ENCODE measurements at regions not wholly inside any gene's neighbourhood (a gene's known extent, or its start where the extent isn't known, plus 50 kb on each side); places are given as distances from the start of the nearest gene placed in this dataset.

GRCh38 chr3:162125790-162126189, 629.2 kb downstream of the OTOL1 start:
- DNase-seq (ENCODE audit: low spot score): no peak

- DNase-seq (ENCODE audit: low spot score): no peak
Measured at GRCh38 chr3:162130582-162130981, 634.0 kb downstream of the OTOL1 start.

- no peak for DNase-seq (ENCODE audit: low spot score)
Measured at GRCh38 chr3:162132981-162133380, 636.4 kb downstream of the OTOL1 start.

GRCh38 chr3:162134571-162134970, 638.0 kb downstream of the OTOL1 start:
- DNase-seq (ENCODE audit: low spot score): no peak

GRCh38 chr3:162136136-162136535, 639.5 kb downstream of the OTOL1 start:
- no peak for DNase-seq (ENCODE audit: low spot score)

GRCh38 chr3:162138509-162138908, 641.9 kb downstream of the OTOL1 start:
- no peak for DNase-seq (ENCODE audit: low spot score)

- no peak for DNase-seq (ENCODE audit: low spot score)
Measured at GRCh38 chr3:162139841-162140240, 643.2 kb downstream of the OTOL1 start.

- DNase-seq (ENCODE audit: low spot score): no peak
Measured at GRCh38 chr3:162141272-162141791, 644.7 kb downstream of the OTOL1 start.

- DNase-seq (ENCODE audit: low spot score): no peak
Measured at GRCh38 chr3:162142511-162142910, 645.9 kb downstream of the OTOL1 start.

GRCh38 chr3:162143180-162143579, 646.6 kb downstream of the OTOL1 start:
- DNase-seq (ENCODE audit: low spot score): no peak

- no peak for DNase-seq (ENCODE audit: low spot score)
Measured at GRCh38 chr3:162147996-162148395, 651.4 kb downstream of the OTOL1 start.

GRCh38 chr3:162150790-162151189, 654.2 kb downstream of the OTOL1 start:
- no peak for DNase-seq (ENCODE audit: low spot score)

GRCh38 chr3:162152636-162153035, 656.0 kb downstream of the OTOL1 start:
- DNase-seq (ENCODE audit: low spot score): no peak

- DNase-seq (ENCODE audit: low spot score): no peak
Measured at GRCh38 chr3:162161595-162161994, 665.0 kb downstream of the OTOL1 start.

GRCh38 chr3:162165346-162165745, 668.7 kb downstream of the OTOL1 start:
- no peak for DNase-seq (ENCODE audit: low spot score)

GRCh38 chr3:162166543-162166942, 669.9 kb downstream of the OTOL1 start:
- no peak for DNase-seq (ENCODE audit: low spot score)

GRCh38 chr3:162168715-162169114, 672.1 kb downstream of the OTOL1 start:
- no peak for DNase-seq (ENCODE audit: low spot score)

- no peak for DNase-seq (ENCODE audit: low spot score)
Measured at GRCh38 chr3:162170581-162170980, 674.0 kb downstream of the OTOL1 start.

- no peak for DNase-seq (ENCODE audit: low spot score)
Measured at GRCh38 chr3:162171970-162172369, 675.4 kb downstream of the OTOL1 start.

GRCh38 chr3:162175145-162175544, 678.5 kb downstream of the OTOL1 start:
- DNase-seq (ENCODE audit: low spot score): no peak

- DNase-seq (ENCODE audit: low spot score): no peak
Measured at GRCh38 chr3:162175878-162176277, 679.3 kb downstream of the OTOL1 start.

- no peak for DNase-seq (ENCODE audit: low spot score)
Measured at GRCh38 chr3:162183440-162183839, 686.8 kb downstream of the OTOL1 start.

GRCh38 chr3:162192340-162193029, 695.9 kb downstream of the OTOL1 start:
- DNase-seq (ENCODE audit: low spot score): no peak

All from hematopoietic multipotent progenitor cell treated with erythropoietin and hydrocortisone succinate and interleukin-3 and kit ligand, for 17 days (in vitro differentiated cells).